ENCODE measurements at regions not wholly inside any gene's neighbourhood (a gene's known extent, or its start where the extent isn't known, plus 50 kb on each side); places are given as distances from the start of the nearest gene placed in this dataset.

DNA sequence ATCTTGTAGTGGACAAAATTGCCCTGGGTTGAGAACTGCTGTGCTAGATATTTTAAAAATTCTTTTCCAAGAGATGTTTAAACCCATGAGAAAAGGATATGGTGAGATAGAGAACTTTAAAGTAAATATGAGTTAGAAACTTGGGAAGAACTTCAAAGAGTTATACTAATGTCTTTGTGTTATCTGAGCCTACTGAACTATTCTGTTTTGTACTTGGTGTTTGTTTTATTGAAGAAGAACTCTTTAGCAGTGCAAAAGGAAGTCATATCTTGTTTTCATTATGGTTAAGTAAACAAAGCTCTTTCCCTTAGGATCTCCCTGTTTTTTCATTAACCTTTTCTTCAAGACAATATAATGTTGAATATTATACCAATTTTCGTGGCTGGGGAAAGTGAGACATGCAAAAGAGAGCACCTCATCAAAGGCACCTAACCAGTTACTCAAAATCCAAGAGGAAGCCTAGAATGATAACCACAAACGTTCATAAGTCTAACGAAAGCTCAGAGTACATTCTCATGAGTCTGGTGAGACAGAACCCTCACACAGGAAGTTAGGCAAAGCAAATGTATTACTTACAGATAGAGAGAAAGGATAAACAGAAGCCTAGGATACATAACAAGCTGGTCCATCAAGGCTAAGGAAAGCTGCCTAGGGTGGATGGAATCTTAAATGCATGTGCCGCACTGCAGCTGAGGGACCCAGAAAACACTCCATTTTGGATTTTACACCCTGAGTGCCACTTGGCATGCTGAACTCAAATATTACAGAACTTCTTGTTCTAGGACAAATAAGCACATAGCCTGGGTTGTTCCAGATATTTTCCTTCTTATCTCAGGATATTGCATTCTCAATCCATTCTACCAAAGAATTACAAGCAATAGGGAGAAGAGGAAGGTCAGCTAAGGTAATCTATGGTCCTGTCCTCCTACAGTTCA, 112.5 kb upstream of the ANO3 start:
- ATAC-seq, result no peak
- intact Hi-C loops (cut with DNase I, micrococcal nuclease), result no loop called here
- DNase-seq, result no peak

DNA sequence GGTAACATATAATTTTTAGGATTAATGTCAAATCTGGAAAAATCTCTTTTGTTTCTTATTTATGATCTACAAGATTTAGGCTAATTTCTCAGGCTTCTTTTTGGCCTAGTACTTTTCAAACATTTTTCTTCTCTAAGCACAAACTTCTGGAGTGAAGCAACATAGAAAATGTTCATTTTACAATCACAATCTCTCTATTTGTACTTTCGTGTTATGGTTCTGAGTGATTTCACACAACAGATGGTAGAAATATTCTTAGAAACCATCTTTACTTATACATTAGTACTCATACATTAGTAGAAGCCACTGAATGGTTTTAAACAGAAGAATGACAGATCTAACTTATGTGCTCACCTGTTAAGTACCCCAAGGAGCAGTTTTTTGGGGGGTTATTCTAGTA, 106.3 kb upstream of the ANO3 start:
- DNase-seq (no peak), ATAC-seq (no peak)
- intact Hi-C loops (cut with DNase I, micrococcal nuclease), result loop anchor here in 1 of 2 donors (5.0 kb wide), 1 partner anchor 243 kb away; no protein-coding TSS in a partner anchor

DNA sequence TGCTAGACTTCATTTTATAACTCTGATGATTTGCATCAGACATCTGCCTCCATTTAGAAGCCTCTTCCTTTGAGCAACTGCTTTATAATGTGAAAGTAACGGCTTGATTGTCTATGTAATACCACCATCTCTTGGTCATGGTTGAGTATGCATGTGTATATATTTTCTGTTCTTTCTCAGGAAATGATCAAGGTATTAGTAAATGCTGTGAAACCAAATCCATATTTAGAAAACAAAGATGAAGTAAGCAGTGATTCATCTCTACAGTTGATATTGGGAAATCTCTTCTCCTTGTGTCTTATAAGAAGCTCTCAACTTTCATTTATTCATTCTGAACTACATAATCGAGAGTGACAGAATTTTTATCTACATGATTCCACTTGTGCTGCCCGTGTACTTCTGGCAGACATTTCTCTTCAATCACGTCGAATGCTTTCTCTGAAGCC, 104.6 kb upstream of the ANO3 start:
- intact Hi-C loops (cut with DNase I, micrococcal nuclease), result loop anchor here in 1 of 2 donors (5.0 kb wide), 1 partner anchor 245 kb away; no protein-coding TSS in a partner anchor
- ATAC-seq (no peak), DNase-seq (no peak)

DNA sequence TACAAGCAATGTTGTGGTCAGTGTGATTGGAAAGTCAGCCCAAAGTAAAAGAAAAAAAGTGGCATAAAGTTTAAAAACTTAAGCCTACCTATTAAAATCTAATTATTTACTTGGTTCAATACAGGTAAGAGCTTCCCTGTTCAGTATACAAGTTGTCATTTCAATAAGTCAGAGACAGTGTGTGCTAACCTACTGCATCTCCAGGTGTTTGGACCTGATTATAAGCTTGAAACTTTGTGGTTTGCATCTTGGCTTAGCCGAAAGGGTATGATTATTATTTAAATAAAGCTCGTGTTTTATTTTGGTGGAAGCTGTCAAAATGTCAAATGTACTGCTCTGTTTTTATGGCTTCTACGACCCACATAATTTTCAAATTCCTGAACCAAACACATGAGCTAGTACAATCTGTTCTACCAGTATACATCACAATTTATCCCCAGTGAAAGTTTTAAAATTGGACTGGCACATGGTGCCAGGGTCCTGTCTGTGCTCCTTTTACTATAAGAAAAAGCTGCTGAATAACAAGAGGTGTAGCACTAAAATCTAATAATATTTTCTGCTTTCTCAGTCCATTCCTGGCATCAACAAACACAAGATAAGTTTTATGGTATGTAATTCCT, 103.9 kb upstream of the ANO3 start:
- intact Hi-C loops (cut with DNase I, micrococcal nuclease), result loop anchor here in 1 of 2 donors (5.0 kb wide), 1 partner anchor 246 kb away; no protein-coding TSS in a partner anchor
- ATAC-seq (no peak), DNase-seq (no peak)

DNA sequence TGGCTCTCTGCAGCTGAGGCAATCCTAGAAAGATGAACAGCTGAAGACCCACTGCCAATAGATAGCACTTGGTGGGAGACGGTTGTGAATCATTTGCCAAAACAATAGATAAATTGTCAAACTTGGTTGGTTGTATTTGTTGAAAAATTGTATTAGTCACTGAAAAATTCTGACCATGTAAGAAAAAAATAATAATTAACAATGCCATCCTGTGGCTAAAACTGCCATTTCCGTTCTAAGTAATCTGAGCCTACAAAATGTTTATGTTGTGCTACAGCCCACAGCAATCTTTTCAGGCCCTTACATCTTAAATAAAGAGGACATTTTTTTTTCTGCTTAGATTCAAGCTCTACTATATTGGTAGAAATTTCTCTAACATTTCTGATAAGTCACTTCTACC, 103.2 kb upstream of the ANO3 start:
- intact Hi-C loops (cut with DNase I, micrococcal nuclease), result loop anchor here in 1 of 2 donors (5.0 kb wide), 1 partner anchor 246 kb away; no protein-coding TSS in a partner anchor
- ATAC-seq (no peak), DNase-seq (no peak)

DNA sequence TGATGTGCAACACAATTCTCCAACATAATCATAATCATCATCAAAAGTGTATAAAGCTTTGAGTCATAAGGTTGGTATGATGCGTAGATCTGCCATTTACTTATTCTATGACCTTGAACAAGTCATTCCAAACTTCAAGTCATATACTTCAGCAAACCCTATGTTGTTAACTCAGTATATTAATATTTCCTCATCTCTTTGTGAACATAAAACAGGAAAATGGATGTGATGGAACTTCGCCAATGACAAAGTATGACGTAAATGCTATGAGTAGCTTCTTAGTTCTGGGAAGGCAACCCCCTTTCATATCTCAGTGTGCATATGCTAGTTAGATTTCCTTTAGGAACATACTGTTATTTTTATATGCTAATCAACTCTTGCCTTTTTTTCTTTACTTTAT, 102.7 kb upstream of the ANO3 start:
- ATAC-seq (no peak), DNase-seq (no peak)
- intact Hi-C loops (cut with DNase I, micrococcal nuclease), result loop anchor here in 1 of 2 donors (5.0 kb wide), 1 partner anchor 247 kb away; no protein-coding TSS in a partner anchor

DNA sequence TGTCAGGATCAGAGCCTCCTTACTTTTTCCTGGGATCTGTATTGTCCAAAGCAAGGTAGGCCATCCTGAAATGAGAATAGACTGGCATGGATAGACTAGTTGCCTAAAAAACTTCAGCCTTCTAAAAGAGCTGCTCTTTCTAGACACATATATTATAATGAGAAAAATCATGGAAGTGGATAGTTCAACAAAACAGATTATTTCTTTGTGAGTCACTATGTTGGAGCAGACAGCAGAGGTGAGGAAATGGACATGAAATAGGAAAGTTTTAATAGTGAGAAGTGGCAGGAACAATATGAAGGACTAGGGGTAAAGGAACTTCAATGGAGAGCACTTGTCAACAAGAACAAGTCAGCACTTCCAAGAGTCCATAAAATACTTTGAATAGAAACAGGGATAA, 101.9 kb upstream of the ANO3 start:
- ATAC-seq, result no peak
- no peak for DNase-seq
- intact Hi-C loops (cut with DNase I, micrococcal nuclease), result loop anchor here in 1 of 2 donors (5.0 kb wide), 1 partner anchor 248 kb away; no protein-coding TSS in a partner anchor

DNA sequence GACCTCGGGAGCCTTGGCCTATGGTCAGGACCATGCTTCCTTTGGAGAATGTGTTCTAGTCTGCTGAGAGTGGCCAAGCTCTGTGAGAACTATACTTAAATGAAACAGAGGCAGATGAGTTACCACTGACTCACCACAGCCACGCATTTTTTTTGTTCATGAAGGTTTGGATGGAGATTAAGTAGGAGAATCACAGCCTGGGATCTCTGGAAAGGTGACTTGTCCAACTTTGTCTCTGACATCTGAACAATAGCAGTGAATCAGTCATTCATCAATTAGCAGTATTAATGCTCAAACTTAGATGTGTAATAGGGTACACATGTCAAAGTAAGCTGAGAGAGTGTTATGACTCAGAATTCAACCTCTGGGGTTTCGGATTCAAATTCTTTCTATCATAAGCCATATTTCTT, 100.7 kb upstream of the ANO3 start:
- ATAC-seq (no peak), DNase-seq (no peak)
- intact Hi-C loops (cut with DNase I, micrococcal nuclease), result no loop called here

DNA sequence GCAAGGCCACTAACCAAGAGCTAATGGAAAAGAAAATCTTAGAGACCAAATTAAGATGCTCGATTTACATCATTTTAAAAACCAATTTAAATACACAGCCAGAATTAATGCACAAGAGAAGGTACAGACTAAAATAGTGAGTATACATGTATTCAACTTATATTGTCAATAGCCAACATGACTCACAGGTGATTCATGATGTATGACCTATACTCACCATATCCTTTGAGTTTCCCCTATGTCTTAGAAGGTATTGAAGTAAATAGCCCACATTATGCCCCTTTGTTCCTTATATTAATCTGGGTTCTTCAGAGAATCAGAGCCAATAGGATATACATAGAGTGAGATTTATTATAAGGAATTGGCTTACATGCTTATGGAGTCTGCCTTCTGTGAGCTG, 97.5 kb upstream of the ANO3 start:
- DNase-seq, result no peak
- ATAC-seq, result no peak
- intact Hi-C loops (cut with DNase I, micrococcal nuclease), result no loop called here

DNA sequence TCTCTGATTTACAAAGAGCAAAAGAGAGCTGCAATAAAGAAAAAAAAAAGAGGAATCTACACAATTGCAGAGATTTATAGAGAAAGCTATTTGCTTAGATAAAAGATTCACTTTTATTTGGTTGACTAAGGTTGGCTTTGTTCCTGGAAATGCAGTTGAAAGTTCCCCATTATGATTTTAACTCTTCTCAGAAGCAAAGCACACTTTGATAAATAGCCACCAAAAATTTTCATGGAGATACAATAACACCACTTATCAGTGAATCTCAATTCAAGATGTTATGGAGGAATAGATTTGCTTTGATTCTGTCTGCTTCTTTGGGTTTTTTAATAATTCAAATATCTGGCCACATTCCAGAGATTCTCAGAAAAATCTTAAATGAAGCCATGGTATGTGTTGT, 88.5 kb upstream of the ANO3 start:
- ATAC-seq, result no peak
- intact Hi-C loops (cut with DNase I, micrococcal nuclease), result no loop called here
- no peak for DNase-seq

DNA sequence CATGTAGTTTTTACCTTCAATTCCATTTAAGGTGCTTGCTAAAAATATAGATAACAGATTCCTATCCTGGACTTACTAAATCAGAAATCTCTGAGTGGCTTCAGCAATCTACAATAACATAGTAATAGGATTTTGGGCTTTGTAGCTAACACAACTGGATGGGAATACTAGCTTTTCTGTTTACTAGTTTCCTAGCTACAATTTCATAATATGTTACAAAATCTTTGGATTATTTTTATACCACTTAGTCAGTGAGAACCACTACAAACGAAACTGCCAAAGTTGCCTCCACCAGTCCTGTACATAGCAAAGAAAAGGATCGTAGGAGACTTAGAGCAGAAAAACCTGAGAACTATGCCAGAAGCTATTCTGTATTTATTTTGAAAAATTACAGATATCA, 87.7 kb upstream of the ANO3 start:
- DNase-seq (no peak), ATAC-seq (no peak)
- intact Hi-C loops (cut with DNase I, micrococcal nuclease), result no loop called here

DNA sequence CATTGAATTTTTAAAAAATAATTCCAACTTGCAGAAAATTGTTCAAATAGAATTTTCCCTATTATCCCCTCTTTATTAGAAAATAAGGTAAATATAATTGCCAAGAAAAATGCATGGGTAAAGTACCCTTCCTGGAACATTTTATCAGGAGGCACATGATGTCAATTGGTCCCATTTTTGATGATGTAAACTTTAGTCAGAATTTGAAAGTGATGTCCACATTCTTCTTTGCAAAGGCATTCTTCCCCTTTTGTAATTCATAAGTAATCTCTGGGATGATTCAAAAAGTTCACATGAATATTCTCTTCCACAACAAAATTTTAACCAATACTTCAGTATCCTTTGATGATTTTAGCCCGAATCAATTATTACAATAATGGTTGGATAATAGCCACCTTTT, 86.9 kb upstream of the ANO3 start:
- intact Hi-C loops (cut with DNase I, micrococcal nuclease), result no loop called here
- DNase-seq, result no peak
- ATAC-seq, result no peak

DNA sequence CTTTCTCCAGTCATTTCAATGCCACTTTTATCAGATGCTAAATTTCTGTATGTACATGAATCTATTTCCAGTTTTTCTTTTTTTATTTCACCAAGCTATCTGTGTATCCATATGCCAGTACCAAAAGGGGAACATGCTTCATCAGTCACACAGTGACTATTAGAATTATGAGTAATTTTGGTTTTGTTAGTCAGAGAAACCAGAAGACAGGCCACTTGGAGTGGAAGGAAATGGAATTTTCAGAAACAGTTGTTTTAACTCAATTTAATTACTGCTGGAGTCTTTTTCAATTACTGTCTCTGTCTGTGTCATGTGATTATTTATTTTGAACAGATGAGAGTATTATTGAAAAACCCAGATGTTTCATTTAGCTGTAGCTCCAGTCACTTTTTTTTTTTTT, 84.6 kb upstream of the ANO3 start:
- ATAC-seq (no peak), DNase-seq (no peak)
- intact Hi-C loops (cut with DNase I, micrococcal nuclease), result no loop called here

DNA sequence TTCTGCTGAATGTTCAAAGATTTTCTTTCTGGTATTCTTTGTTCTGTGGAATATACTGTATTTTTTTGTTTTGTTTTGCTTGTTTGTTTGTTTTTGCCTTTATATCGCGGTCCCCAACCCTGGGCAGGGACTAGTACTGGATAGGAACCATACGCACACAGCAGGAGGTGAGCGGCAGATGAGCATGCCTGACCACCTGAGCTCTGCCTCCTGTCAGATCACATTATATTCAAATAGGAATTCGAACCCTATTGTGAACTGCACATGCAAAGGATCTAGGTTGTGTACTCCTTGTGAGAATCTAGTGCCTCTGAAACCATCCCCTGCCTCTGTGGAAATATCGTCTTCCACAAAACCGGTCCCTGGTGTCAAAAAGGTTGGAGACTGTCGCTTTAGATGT, 83.3 kb upstream of the ANO3 start:
- ATAC-seq (no peak), DNase-seq (no peak)
- intact Hi-C loops (cut with DNase I, micrococcal nuclease), result no loop called here

DNA sequence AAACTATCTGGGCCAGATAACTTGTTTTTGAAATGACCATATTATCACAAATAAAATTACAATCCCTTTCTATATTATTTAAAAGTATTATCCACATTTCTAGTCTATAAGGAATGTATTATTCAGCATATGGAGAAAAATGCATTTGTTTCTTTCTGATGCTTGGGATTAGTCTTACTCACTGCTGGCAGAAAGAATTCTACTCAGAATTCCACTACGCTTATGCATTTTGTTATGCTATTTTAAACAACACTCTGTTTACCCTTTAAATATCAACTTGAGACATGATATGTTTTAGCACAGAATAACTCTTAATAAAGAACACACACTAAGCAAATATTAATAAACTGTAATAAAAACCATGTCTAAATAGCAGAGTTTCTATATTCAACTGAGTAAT, 77.6 kb upstream of the ANO3 start:
- intact Hi-C loops (cut with DNase I, micrococcal nuclease), result no loop called here
- DNase-seq, result no peak
- no peak for ATAC-seq

DNA sequence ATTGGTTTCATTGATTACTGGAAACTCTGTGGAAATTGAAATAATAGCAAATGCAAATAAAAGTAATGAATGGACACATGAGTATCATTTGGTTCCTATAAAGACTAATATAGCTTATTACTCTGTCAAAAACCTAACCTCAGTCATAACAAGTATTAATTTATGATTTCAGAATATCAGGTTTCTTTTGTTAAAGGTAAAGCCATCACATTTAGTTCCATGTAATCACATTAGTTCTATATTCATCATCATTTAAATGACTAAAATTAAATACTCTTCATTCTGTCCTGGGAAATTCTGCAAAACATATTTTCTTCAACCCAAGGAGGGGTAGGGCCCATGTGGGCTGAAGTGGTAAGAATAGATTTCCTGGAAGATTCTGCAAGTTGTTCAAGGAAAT, 68.2 kb upstream of the ANO3 start:
- intact Hi-C loops (cut with DNase I, micrococcal nuclease), result no loop called here
- ATAC-seq, result no peak

DNA sequence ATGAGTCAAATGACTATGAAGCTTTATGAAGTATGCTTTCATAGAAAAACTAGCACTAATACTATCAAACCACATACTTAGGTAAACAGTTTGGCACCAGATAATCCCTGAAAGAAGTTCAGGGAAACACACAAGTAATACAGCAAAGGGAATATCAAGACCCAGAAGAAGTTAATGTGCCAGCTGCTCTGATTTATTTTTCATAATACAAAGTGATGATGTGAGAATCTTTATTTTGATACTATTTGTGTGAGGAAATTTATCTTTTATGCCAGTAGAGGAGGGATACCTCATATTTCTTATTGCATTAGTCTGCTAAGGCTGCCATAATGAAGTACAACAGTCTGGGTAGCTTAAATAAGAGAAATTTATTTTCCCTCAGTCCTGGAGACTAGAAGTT, 67.7 kb upstream of the ANO3 start:
- DNase-seq (no peak), ATAC-seq (no peak)
- intact Hi-C loops (cut with DNase I, micrococcal nuclease), result no loop called here

More for the DNA sequence above, 68.2 kb upstream of the ANO3 start:
- DNase-seq, result no peak

DNA sequence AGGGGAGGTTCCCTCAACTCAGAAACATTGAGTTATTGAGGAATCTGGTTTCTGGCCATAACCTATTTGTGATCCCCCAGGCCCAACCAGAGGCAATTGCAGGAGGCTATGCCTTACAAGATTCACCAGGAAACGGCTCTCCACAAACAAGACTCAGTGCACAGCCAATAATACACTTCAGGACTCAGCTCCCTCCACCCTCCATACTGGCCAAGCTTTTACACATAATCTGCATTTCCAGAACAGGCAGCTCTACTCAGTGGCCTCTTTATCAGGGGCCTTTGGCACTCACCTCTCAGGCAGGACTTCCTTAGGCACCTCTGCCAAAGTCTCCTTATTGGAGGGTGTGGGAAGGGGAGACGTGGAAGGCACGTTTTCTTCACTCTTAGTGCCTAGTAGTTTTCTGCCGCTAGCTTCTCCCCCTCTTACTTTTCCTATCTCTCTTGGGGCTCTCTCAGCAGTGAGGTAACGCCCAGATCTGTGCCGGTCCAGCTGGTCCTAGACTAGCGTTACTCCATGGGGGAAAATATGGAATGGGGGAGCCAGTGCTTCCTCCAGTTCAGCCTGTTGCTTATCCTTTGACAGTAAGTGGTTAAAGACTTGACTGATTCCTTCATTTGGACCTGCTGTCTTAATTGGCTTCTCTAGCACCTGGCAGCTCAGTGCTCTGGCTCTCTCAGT, 62.8 kb upstream of the ANO3 start:
- ATAC-seq (no peak), DNase-seq (no peak)
- intact Hi-C loops (cut with DNase I, micrococcal nuclease), result no loop called here

DNA sequence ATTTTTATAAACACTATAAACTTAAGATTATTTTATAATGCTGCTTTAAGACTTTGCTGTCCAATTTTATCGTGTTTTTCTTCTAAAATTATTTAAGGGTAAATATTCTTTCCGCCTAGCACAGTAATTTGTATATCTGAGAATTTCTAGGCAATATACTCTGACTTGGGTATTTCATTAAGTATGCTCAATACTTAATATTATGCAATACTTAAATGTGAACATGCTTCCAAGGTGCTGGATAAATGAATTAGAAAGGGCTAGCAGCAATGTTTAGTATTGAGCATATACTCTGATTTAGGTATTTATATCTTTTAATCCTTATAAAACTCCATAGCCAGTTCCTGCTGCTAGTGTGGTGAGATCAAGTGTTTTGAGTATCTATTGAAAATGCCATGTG, 60.3 kb upstream of the ANO3 start:
- no peak for DNase-seq
- ATAC-seq, result no peak
- intact Hi-C loops (cut with DNase I, micrococcal nuclease), result no loop called here
